ENCODE measurements at regions not wholly inside any gene's neighbourhood (a gene's known extent, or its start where the extent isn't known, plus 50 kb on each side); places are given as distances from the start of the nearest gene placed in this dataset.

- H3K4me3 ChIP-seq (ENCODE audit: control insufficient read depth, low read depth, low read length): no peak overlapping the region
- DNase-seq (ENCODE audit: low read depth): no peak
- no peak for TF ChIP-seq CTCF (conservative IDR thresholded peaks at IDR 0.05; ENCODE audit: control insufficient read depth, insufficient read depth, low read depth, low read length)
Measured at GRCh38 chr22:27535452-27535851, 266.1 kb downstream of the MN1 start.

- H3K4me3 ChIP-seq (ENCODE audit: control insufficient read depth, low read depth, low read length): no peak overlapping the region
- DNase-seq (ENCODE audit: low read depth): no peak
- no peak for TF ChIP-seq CTCF (conservative IDR thresholded peaks at IDR 0.05; ENCODE audit: control insufficient read depth, insufficient read depth, low read depth, low read length)
Measured at GRCh38 chr22:27537501-27537900, 264.1 kb downstream of the MN1 start.

GRCh38 chr22:27538666-27539065 is 262.9 kb downstream of the MN1 start:
- H3K4me3 ChIP-seq (ENCODE audit: control insufficient read depth, low read depth, low read length): no peak overlapping the region
- no peak for TF ChIP-seq CTCF (conservative IDR thresholded peaks at IDR 0.05; ENCODE audit: control insufficient read depth, insufficient read depth, low read depth, low read length)
- no peak for DNase-seq (ENCODE audit: low read depth)

GRCh38 chr22:27540247-27540646 is 261.3 kb downstream of the MN1 start:
- no peak for TF ChIP-seq CTCF (conservative IDR thresholded peaks at IDR 0.05; ENCODE audit: control insufficient read depth, insufficient read depth, low read depth, low read length)
- no peak for DNase-seq (ENCODE audit: low read depth)
- H3K4me3 ChIP-seq (ENCODE audit: control insufficient read depth, low read depth, low read length): no peak overlapping the region

GRCh38 chr22:27540656-27541396 is 260.7 kb downstream of the MN1 start:
- DNase-seq (ENCODE audit: low read depth): no peak
- no peak for TF ChIP-seq CTCF (conservative IDR thresholded peaks at IDR 0.05; ENCODE audit: control insufficient read depth, insufficient read depth, low read depth, low read length)

GRCh38 chr22:27541836-27542235 is 259.7 kb downstream of the MN1 start:
- TF ChIP-seq CTCF (conservative IDR thresholded peaks at IDR 0.05; ENCODE audit: control insufficient read depth, insufficient read depth, low read depth, low read length): no peak
- DNase-seq (ENCODE audit: low read depth): no peak
- no peak overlapping the region for H3K4me3 ChIP-seq (ENCODE audit: control insufficient read depth, low read depth, low read length)

More at GRCh38 chr22:27540656-27541396, 260.7 kb downstream of the MN1 start:
- no peak overlapping the region for H3K4me3 ChIP-seq (ENCODE audit: control insufficient read depth, low read depth, low read length)

All from fibroblast of mammary gland (primary cell).